NOMO-1 (cell line): ENCODE measurements at regions not wholly inside any gene's neighbourhood (a gene's known extent, or its start where the extent isn't known, plus 50 kb on each side); places are given as distances from the start of the nearest gene placed in this dataset.
"Not testable (repeated sequence)": the region's sequence is repeated elsewhere in the genome, so short reads cannot be mapped to it uniquely, and the experiment has no call there.

ENCODE experiments used
- DNase-seq, 2 experiments: peaks; one replicate each; lab custom pipeline; 2025; ENCODE audit not compliant: unreplicated experiment in 2 of 2; lab: John Stamatoyannopoulos, UW

DNA sequence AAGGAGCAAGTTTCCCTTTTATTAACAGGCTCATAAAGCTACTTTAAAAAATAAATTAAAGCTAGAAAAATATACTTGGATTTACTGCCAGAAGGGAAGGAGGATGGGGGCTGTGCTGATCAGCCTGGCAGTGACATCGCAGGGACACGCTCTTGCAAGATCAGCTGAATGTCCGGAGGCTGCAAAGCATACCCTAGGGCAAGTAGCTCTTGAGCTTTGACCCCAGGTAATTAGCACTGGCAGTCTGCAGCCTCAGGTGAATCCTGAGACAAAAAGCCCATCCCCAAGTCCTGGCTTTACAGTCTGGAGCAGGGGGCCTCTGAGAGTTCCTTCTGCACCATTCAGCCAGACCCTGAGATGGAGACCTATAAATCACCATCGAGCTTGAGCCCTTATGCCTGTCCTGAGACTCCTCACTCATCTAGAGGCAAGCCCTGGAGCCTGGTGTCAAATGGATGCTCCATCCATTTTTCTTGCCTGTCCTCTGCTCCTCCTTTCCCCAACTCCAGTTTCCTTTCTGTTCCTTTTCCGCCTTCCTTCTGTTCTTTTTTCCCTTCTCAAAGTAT lies 131.7 kb downstream of the TMEM114 start:
- no peak for DNase-seq

DNA sequence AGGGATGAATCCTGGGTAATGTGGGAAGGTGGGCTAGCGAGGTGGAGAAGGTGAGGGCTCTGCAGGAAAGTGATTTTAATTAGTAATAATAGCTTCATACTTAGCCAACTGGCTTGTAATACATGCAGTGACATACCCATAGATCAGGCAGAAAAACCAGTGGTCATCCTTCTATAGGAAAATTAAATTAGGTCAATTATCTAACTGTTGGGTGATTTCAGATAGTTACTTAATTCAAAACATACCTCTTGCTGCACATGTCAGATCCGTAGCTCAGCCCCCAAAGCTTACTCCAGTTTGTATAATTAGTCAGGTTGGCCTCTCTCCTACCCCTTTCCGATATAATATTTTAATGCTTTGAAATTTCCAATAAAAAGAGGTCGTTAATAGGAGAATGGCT lies 137.0 kb downstream of the TMEM114 start:
- no peak for DNase-seq

DNA sequence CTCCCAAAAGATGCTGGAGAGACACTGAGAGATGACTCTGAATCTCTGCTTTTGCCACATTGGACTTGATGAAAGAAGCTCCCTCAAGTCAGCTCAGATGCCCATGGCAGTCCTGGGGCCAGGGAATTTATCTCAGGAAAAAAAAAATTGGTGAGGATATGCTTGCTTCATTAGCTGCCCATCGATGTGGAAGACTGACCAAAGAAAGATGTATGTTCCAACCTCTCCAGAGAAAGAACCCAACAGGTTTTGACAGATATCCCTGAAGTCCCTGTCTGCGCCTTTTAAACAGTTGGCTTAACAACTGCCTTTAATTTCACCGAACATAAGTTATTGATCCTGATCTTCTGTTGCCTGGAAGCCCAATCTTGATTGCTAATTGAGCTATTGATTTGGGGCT lies 137.4 kb downstream of the TMEM114 start:
- DNase-seq, result no peak

DNA sequence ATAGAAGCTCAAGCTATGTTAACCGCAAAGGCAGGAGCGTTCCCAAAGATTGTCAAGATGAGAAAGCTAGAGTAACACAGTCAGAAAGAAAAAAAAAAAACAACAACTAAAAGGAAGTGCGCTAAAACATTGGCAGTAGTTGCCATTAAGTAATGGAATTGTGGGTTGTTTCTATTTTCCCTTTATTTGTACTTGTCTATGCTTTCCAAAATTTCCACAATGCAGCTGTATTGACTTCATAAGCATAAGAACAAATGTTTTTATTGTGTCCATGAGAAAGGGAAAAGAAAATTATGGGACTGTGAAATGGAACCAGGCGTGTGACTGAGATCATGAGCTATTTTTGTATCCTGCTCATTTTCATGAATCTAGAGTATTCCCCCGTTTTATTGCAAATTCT lies 153.4 kb downstream of the TMEM114 start:
- DNase-seq, result no peak

DNA sequence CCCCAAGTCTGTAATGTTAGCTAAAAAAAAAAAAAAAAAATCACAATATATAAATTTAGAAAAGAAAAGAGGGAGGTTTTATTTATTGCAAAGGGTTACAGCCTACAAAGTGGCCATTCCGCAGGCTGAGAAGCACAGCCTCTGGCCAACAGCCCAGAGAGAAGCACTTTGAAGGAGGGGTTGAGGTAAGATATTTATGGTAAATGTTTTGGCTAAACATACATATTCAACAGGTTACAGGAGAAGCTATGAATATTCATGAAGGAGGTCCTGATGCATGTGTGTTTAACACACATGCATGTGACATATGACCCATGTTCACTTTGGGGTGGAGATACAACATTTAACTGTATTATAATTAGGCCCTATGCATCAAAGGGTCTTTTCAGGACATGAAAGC lies 158.5 kb downstream of the TMEM114 start:
- no peak for DNase-seq

DNA sequence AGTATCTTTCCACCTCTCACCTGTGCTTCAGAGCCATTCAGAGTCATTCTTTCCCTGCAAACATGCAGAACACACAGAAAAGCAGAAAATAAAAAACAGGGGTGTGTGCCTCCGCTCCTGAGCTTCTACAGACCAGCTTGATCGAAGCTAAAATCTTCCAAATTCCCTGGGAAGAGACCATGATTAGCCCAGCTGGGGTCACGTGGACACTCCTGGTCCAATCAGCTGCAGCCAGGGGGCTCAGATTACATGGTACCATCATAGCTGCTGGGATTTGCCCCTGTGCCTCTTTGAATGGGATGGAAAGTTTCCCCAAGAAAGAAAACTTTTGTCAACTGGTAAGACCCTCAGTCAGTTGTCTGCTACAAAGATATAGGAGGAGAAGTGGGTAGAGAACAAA lies 159.9 kb downstream of the TMEM114 start:
- no peak for DNase-seq

DNA sequence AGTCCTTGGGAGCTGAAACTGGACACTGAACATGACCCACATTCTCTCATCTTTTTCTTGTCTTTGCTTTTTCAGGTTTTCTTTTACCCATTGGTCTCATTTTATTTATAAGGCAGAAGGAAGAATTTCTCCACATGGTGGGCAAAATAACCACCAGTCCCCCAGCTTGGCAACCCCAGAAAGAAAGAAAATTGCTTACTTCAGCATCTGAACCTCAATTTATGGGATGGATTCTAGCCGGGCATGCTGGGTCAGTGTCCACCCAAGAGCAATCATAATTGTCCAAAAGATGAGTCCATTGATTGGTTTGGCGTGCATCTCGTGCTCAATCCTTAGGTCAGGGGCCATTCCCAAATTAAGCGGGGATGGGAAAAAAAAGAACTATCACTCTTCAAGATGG lies 163.7 kb downstream of the TMEM114 start:
- DNase-seq, result no peak

DNA sequence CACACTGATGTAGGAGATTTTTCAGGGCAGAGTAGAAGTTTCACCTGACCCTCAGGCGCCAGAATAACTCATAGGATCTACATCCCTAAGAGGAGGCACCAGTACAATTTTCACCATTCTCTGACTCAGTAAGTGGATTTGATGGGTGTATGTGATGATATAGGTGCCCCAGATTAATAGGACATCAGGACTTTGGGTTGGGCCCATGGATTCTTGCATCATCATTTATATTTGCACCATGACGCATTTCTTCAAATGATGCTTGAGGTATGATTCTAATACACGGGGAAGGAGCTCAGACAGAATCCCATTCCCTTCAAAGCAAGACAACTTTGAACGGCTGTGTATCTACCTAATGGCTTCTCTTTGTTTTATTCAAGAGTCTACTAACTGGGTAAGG lies 173.2 kb downstream of the TMEM114 start:
- DNase-seq, result no peak

DNA sequence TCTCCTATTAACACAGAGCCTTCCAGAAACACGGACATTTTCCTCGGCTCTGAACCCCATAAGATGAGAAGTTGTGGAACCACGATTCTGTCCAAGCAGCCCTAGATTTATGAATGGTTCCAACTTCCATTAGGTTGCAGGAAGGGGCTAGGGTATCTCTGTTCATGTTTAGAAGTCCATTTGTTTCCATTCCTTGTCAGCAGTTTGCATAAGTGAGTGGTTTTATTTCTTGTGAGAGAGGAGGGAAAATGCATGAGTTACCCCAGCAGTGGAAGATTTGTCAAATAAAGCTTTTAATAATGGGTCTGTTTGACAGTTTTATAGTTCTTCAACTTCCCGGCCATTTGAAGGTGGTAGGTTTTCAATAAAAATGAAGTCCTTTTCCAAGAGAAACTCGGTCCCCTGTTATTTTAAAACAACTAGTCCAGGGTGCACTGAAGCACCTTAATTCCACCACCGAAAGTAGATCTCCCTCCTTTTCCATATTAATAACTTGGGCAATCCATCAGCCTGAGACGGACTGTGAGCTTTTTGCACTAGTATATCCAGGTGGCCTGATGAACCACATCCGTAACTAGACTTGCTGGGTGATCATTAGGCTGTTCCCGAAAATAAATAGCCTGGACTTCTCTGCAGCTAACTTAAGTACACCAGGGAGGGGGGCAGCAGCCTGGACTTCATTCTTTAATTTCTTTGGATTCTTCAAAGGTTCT lies 181.3 kb downstream of the TMEM114 start:
- no peak for DNase-seq

DNA sequence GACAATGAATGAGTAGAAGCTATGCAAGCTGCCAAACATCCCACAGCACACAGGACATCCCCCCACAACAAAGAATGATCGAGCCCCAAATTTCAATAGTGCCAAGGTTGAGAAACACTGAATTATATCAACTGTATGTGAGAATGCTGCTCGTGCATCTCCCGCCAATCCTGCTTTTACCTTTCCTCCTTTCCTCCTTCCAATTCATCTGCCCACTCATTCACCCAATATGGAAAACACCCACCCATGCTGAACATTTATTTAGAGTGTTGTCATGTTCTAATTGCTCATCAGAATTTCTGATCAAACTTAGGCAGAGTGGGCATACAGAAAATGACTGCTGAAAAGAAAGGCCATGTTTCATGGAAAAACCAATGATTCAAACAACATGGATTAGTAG lies 183.0 kb downstream of the TMEM114 start:
- DNase-seq, result no peak

DNA sequence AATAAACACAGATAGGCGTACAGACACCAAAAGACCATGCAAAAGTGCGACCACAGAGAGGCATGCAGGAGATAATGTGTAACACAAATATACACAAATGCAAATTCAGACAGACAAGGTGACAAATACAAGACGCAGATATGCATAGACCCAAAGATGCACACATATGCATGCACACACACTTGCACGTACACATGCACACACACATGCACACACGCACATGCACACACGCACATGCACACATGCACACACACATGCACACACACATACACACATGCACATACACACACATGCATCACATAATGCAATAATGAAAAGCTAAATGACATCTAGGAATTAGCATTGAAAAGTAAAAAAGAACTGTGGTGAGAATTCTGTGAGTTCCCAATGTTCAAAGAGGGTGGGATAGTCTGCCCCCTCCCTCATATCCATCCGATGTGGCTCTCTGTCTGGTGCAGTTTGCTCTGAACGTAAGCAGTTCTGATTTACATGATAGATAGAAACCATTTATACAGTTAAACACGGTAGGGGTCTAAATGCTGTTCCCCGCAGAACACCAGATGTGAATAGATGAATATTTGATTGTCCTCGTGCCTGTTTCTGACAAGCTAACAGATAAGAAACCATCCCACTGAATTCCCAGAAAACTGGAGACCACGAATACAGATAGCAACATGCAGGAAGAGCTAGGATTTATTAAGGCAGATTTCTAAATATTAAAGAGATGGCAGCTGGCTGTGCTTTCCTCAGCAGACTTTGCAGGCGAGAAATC lies 186.1 kb downstream of the TMEM114 start:
- DNase-seq, result no peak

DNA sequence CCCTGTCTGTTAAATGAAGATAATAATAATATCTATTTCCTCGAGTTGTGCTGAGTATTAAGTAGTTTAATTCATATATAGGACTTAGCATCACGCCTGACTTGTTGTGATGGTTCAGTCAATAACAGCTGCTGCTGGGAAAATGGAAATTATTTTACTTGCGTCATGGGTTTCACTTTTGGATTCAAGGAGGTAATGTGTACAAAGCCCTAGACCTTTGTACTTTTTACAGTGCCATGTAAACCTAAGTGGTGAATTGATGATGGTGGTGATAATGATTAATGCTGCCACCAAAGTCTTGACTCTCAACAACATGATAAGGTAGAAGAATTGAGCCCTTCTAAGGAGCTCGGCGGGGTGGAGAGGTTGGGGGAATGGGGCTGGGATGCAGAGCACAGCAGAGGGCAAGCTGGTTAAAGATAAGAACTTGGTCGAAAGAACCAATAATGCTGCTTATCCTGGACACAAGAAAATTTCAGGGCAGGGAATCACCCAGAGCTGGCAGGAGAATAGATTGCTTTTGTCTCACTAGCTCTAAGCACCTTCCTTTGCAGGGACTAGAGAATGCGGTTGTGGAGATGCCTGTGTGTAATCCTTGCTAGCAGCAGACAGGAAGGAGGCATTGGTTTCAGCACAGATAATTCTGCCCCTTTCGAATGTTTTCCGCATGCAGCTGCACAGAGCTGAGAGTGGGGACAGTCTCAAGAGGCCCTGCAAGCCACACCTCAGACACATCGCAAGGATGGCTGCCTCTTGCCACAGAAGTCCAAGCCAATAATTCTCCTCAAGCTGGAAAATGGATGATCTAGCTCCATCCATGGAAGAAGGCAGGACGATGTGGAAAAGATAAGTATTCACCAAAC lies 187.1 kb downstream of the TMEM114 start:
- no peak for DNase-seq

DNA sequence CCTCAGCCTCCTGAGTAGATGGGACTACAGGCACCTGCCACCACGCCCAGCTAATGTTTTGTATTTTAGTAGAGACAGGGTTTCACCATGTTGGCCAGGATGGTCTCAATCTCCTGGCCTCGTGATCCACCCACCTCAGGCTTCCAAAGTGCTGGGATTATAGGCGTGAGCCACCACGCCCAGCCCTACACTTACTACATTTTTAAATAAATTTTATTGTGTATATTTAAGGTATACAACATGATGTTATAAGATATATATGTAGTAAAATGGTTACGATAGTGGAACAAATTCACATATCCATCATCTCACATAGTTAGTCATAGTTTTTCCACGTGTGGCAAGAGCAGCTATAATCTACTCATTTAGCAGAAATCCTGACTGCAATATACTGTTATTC lies 189.6 kb downstream of the TMEM114 start:
- DNase-seq, result not testable (repeated sequence)

DNA sequence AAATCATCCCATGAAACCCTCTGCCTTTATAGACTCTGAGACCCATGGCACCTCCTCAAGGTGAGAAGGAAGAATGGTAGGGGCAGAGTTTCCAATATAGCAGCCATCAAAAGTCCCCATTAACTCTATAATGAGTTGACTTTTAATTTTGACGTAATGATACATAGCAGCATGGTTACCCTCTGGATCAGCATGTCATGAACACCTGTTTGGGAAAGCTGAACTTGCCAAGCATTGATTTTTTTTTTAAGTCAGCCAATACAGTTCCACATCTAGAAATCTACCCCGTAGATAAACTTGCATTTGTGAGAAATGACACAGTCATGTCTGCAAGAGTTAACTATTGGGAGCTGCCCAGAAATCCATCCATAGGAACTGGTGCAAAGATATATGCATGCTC lies 191.8 kb downstream of the TMEM114 start:
- DNase-seq, result no peak

DNA sequence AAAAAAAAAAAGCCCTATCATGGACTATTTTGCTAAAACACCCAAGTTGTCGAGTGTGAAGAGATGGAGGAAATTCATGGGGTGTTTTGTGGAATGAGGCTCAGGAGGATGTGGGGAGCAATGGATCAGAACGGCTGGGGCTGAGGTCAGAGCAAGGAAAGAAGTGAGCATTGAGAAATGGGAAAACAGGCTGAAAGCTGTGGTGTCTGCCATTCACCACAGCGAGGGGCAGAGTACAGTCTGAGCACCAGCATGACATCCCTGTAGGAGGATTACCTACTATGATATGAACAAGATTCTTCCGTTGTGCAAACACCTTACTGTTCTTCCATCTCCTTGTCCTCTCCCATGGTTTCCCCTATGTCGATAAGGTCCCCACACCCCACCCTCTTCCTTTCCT lies 193.1 kb downstream of the TMEM114 start:
- DNase-seq, result no peak

DNA sequence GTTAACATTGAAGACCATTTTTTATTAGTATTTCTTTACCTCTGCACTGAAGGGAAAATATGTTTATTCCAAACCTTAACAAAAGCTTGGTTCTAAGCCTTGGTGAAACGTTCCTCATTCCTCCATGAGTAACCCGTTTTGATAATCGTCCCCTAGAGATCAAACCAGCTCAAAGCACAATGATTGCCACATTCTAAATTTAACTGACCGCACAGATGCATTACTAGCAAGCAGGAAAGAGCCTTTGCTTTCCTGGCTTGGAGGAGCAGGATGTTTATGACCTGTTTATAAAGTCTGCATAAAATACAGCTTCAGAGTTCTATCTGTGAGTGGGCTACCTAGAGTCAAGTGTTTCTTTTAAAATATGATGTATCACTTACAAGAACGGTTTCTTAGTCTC lies 193.8 kb downstream of the TMEM114 start:
- no peak for DNase-seq

DNA sequence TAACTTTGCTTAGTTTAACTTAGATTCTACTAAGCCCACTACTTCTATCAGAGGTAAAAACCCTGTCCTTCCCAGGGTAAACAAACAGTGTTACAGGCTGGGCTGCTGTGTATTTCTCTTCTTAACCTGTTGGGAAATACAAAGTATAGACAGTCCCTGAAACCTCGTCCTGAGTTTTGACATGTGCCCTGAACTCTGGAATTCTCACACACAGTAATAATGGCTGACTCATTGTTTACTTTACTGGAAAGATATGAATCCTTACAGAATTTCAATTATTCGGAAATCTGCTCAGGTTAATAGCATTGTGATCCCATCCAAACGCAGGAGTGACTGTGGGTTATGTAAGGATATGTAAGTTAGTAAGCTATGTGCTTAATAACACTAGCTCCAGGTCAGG lies 199.1 kb downstream of the TMEM114 start:
- no peak for DNase-seq

DNA sequence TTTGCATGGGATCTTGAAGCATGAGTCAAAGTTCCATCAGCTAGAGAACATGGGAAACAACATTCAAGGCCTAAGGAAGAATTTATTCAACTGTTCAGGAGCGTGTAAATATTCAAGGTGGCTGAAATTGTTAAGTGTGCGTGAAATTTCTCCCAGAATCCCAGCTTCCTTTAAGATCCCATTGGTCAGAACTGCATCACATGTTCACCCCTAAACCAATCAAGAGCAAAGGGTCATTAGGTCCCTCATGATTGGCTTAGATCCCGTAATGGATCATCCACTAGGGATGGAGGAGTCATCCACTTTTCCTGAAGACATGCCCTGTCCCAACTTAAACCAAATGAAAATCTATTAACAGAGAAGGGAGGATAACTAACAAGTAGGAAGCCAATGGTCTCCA lies 201.6 kb downstream of the TMEM114 start:
- DNase-seq, result no peak

DNA sequence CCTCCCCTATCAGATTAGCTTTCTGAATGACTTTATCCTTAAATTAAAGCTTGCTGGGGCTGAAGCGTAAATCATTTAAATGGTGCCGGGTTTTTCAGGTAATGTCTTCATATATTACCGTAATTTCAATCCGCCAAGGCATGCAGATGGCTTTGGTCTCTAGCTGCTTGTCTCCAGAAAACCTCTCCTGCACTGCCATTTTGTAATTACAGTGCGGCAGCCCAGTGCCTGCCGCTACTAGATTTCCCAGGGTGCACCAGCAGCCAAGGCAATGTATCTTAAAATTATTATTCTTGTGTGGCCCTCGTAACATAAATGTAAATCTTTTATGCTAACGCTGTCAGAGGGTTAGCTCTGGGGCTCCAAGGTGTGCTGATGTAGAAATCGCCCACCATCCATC lies 208.5 kb downstream of the TMEM114 start:
- DNase-seq, result no peak

DNA sequence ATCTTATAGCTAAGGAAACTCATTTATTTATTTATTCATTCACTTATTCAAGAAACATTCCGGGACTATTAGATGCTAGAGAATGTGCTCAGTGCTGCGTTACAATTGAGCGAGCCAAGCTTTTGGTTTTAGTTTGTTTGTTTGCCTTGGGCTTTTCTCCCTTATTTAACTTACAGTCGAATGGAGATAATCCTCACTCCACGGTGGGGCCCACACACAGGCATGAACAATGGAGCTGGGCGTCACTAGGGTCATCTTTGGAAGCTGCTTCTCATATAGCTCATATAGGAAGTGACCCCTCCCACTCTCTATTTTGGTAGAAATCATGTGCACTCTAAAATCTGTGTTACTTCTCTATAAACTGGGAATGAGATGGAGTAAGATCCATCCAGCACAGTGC lies 210.0 kb downstream of the TMEM114 start:
- DNase-seq, result no peak

DNA sequence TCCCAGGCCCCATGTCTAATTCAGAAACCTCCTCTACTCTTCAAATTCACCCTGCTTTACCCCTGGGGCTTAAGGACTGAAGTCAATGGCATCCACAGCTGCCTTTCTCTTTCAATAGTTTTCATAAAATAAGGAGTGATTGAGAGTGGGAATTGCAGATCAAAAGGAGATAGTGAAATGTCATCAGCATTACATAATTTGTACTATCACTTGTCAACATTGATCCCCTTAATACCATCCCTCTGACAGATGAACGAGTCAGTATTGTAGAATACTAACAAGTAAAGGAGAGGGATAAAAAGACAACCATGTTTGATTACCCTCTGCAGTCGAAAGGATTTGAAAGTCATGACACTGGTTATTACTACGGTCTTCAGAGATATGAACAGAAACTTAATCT lies 212.4 kb downstream of the TMEM114 start:
- DNase-seq, result no peak
